ENCODE measurements at regions not wholly inside any gene's neighbourhood (a gene's known extent, or its start where the extent isn't known, plus 50 kb on each side); places are given as distances from the start of the nearest gene placed in this dataset.

DNA sequence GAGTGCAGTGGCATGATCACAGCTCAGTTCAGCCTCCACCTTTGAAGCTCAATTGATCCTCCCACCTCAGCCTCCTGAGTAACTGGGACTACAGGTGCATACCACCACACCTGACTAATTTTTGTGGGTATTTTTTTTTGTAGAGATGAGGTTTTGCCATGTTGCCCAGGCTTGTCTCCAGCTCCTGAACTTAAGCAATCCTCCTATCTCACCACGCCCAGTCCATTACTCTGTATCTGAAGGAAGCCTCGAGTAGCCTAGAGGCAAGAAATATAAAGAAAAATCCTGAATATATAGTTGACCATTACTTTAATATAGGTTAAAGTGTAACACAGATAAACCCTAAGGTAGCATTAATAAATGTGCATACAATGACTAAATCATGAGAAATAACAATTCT lies 686.8 kb upstream of the PIK3C3 start:
- ATAC-seq (no peak), DNase-seq (ENCODE audit: low spot score) (no peak)

DNA sequence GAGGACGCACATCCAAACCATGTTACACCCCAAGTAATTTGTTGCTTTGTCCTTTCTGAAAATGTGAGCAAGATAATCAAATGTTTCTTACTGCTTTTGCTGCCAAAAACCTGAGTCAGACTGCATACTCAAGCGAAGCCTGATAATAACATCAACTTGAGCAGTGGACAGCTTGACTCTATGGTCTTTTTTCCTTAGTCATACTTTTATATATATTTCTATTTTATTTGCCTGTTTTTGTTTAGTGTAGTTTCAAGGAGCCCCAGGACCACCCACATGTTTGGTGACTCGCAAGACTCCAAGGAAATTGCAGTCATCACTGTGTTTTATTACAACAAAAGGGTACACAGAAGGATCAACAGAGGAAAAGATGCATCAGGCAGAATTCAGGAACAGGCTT lies 688.4 kb upstream of the PIK3C3 start:
- ATAC-seq, result no peak
- DNase-seq (ENCODE audit: low spot score), result no peak

DNA sequence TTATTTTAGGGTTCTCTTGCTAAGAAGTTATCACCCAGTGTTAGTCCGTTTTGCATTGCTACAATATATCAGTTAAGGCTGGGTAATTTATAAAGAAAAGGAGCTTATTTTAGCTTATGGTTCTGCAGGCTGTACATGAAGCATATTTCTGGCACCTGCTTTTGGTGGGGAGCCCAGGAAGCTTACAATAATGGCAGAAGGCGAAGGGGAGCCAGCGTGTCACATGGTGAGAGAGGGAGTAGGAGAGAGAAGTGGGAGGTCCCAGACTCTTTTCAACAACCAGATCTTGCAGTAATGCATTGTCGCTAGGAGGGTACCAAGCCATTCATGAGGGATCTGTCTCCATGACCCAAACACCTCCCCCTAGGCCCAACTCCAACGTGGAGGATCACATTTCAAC lies 688.8 kb upstream of the PIK3C3 start:
- ATAC-seq (no peak), DNase-seq (ENCODE audit: low spot score) (no peak)

DNA sequence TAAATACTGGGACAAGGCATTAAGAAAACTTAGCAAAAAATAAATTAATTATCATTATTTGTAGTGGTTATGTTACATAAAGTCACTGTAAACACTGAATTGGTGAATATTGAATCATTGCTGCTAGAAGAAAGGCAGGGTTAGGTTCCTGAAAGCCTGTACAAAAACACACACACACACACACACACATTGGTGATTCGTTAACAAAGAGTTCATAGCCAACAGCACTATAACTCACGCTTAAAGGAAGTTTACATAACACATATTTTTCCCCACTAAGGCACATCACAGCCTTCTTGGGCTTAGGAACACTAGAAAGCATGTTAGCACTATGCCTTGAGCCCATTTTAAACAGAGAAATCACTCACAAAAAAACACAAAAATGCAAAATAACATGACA lies 690.0 kb upstream of the PIK3C3 start:
- DNase-seq (ENCODE audit: low spot score) (no peak), ATAC-seq (no peak)

DNA sequence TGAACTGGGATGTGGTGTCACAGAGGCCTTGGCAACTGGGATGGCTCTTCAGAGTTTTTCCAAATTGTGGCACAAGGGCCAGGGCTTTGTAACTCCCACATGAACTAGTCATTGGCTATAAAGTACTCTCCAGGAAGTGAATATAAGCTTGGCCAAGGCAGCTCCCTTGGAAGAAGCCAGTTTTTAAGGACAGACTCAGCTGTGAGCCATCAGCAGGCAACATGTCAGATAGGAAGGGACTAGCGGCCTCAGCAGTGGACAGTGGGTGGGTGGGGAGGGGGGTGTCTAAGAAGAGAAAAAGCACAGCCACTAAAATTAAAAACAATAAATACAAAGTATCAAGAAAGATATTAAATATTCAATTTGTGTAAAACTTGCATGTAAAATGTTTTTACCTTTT lies 691.1 kb upstream of the PIK3C3 start:
- ATAC-seq (no peak), DNase-seq (ENCODE audit: low spot score) (no peak)

DNA sequence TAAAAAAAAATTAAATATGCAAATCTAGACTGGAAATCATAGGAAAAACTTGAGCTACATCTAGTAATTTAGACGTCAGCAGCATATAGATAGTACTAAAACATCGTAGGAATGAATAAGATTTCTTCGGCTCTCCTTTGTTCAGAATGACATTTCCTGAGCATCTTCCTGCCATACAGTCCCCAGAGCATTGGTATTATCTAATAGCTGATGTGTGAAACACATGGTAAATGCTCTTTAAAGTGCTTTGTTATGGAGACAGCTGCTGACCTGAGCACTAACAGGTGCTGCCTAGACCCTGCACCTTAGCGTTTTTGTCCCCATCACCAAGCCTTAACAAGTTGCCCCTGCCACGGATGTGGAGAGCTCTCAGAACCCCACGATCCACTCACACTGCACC lies 692.3 kb upstream of the PIK3C3 start:
- ATAC-seq (no peak), DNase-seq (ENCODE audit: low spot score) (no peak)

DNA sequence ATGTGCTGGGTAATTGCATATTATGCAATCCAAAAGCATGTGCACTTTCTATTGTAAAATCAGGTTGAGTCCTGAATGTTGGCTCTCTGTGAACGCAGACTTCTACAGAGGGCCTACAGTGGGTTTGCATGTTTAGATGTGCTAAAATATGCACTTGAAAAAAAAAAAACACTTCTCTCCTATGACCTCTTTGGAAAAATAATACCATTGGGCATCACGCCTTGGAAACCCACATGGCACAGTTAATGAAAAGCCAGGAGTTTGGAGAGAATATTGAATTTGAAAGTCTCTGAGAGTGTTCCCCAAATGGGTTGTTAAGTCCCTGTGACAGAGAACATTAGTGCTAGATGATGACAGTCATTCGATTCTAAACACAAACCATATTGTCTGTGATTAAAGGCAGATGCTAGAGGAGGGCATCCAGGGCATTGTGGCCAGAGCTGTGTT lies 710.4 kb upstream of the PIK3C3 start:
- ATAC-seq, result no peak
- DNase-seq (ENCODE audit: low spot score), result no peak

DNA sequence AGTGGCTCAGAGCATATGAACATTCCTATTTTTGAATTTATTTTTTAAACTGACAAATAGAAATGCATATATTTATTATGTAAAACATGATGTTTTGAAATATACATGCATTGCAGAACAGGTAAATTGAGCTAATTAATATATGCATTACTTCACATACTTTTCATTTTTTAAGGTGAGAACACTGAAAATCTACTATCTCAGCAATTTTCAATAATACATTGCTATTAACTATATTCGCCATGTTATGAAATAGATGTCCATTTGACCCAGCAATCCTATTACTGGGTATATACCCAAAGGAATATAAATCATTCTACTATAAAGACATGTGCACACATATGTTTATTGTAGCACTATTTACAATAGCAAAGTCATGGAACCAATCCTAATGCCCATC lies 717.7 kb upstream of the PIK3C3 start:
- ATAC-seq (no peak), DNase-seq (ENCODE audit: low spot score) (no peak)

DNA sequence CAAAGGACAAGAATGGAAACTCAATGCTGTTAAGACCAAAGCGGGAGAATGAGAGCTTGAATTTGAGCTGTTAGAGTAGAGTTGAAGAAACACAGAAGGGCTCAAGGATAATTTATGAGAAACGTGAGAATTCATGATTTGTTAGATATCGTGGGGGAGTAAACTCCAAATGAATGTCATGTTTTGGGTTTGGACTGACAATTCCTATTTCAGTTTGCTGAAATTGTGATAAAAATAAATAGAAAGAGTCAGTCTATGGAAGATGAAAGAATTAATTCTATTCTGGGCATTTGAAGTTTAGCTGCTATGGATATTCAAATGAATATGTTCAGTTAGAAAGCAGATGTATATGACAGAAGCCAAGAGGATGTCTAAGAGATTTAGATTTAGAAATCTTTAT lies 723.4 kb upstream of the PIK3C3 start:
- ATAC-seq (no peak), DNase-seq (ENCODE audit: low spot score) (no peak)

DNA sequence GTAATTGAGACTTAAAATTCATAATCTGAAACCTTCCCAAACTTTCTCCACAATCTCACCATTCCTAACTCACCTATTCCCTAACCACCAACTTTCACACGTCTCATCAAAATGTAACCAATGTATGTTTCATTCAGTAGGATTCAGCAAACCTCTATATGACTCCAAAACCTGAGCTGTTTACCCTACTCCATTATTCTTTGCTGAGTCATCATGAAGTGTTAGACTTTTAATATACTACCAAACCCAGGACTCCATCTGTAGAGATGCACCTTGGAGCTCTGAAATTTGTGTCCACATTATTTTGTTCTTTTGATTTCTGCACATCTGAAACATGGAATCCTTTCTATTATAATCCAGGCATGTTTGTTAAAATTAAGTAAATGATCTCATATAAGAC lies 727.0 kb upstream of the PIK3C3 start:
- no peak for ATAC-seq

DNA sequence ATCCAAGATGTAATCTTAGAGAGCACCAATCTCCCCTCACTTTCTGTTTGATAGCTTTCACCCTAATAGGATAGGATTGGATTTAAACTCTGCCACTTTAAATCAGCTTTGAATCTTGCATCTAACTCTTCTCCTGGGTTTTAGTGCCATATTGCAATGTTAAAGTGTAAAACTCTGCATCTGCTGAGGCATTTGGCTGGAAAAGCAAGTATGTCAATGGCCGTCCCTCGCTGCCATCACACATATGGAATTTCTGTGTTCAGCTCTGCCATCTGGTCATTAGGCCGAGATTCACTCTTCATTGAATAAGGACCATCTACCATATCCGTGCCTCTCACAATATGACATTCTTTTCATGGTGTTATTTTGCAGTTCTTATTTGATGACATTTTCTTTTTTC lies 728.1 kb upstream of the PIK3C3 start:
- DNase-seq (ENCODE audit: low spot score), result no peak
- no peak for ATAC-seq

More for the DNA sequence above, 727.0 kb upstream of the PIK3C3 start:
- DNase-seq (ENCODE audit: low spot score), result no peak

DNA sequence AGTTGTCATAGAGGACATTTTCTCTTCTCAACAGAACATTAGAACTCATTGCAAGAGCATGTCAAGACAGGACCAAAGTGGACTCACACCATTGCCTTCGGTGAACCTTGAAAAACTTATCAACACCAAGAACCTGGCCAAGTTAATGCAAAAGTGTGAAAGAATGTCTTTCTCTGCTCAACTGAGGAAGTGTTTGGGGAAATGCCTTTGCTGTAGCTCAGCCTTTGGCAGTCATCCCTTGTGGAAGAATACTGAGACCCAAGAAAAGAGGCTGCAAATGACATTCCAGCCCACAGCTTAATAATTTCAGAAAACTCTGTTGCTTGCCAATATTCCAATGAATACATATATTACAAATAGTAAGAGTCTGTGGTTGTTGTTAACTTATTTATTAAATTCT lies 728.8 kb upstream of the PIK3C3 start:
- ATAC-seq (no peak), DNase-seq (ENCODE audit: low spot score) (no peak)

DNA sequence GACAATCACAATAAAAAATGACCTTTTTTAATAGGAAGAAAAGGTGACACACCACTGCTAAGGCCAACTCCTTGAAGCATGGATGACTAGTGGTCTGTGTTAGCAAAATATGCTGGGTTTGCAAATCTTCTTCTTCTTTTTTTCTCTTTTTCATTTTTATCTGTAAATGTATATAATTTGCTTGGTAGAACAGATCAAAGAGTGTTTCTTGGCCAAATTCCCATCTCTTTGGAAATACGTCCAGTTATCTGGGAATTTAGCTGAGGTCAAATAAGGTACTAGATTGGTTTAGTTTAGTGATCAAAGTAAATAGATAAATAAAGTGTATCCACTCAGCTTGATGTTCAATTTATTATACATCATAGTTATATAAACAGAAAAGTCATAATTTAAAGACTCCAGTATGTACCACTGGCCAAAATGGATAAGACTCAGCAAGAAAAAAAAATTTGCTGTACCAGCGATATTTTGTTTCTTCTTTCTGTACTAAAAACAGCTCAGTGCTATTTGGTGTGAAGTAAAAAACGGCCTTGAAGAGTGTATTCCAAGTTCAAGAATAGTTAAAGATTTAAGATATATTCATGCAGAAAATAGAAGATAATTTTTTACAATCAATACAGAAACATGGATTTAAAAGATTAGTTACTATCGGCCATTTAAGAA lies 738.6 kb upstream of the PIK3C3 start:
- ATAC-seq (no peak), DNase-seq (ENCODE audit: low spot score) (no peak)

DNA sequence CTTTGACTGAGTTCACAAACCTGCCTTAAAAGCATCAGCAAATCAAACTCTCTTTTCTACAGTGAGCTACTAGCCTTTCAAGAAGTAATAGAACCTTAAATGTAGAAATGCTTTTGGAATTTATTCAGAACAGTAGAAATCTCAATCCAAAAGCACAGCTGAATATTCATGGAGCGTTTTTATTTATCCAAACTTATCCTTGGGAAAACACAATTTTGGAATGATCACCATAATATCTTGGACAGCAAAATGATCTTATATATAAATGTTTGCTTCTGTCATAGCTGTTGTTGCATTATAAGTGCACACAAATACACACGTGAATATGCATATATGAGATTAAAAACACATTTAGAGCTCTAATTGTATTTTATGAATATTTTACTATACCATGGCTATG lies 747.3 kb upstream of the PIK3C3 start:
- DNase-seq (ENCODE audit: low spot score), result no peak
- no peak for ATAC-seq

DNA sequence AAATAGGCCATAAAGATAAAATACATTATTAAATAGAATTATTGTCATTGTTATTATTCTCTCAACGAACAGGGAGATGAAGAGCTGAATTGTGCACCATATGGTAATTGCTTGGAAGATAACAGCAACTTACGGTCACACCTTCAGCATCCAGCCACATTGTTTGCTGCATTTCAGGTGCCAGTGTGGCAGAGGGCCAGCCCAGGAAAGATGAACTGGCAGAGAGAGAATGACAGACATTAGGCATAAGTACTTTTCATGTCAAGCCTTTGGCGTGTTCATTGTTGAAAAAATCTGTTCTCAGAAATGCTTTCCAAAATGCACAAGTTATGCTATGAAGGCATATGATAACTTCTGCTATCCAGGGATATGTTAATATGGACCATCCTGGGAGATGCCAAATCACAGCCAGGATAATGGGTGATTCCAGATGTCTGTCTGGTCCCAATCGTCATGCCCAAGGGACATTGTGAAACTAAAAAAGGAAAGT lies 748.6 kb upstream of the PIK3C3 start:
- ATAC-seq, result no peak

DNA sequence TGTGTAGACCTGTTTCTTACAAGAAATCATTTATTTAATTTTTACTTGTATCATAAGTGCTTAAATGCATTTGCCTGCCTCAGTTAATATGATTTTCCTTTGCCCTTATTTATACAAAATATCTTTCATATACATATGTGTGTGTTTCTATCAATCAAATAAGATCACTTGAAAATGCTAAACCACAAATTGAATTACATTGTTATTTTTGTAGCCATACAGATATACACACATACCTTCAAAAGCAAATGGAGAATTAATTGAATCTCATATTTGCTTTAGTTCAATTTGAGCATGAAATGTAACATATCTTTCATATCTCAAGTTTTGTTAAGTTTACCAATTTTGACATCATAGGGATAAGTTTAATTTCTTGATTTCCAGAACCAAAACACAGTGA lies 755.8 kb upstream of the PIK3C3 start:
- no peak for DNase-seq (ENCODE audit: low spot score)
- no peak for ATAC-seq

More for the DNA sequence above, 748.6 kb upstream of the PIK3C3 start:
- no peak for DNase-seq (ENCODE audit: low spot score)

DNA sequence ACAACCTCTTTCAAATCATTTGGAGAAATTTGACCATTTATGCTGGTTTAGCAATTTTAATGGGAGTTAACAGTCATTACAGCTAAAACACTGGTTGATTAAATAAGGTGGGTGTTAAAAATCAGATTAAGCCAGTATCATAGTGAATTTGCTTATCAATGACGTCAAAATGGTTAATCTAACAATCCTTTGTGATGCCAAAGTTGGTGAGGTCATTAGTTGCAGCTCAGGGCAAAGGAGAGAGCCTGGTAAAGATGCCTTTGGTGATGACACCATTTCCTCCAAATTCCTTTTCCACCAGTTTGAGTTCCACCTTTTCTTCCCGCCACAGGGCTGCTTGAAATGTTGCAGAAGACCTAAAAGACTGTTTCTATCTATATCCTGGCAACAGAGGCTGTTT lies 757.1 kb upstream of the PIK3C3 start:
- no peak for ATAC-seq
- DNase-seq (ENCODE audit: low spot score), result no peak

DNA sequence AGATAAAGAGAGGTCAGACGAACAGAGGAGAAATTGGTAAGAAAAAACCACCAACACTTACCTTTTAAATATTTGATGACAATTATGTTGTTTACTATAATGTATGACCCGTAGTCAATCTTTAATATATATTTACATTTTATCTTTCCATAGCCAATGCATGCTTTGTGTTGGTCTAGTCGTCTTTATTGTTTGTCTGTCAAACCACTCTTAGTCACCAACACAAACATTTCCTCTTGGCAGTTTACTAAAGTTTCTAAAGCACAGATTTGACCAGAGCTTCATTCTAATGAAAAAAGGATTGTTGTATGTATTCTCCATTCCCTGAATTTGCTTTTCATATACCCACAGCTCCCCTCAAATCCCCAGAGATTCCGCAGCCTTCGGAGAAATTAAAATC lies 784.7 kb upstream of the PIK3C3 start:
- DNase-seq (ENCODE audit: low spot score) (no peak), ATAC-seq (no peak)

DNA sequence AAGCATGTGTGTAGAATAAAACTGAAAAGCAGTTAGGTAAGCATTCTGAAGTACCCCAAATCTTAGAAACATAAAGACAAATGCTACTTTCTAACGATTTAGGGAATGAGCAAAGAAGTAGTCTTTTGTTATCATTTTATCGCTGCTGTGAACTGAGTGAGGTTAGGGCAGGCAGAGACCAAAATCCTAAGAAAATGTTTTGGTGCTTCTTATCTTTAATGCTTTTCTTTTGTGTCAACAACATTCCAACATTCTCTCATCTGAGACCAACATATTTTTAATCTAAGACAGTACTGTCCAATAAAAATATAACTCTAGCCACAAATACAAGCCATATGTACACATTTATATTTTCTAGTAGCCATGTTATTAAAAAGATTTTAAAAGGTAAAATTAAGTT lies 789.4 kb upstream of the PIK3C3 start:
- DNase-seq (ENCODE audit: low spot score) (no peak), ATAC-seq (no peak)

DNA sequence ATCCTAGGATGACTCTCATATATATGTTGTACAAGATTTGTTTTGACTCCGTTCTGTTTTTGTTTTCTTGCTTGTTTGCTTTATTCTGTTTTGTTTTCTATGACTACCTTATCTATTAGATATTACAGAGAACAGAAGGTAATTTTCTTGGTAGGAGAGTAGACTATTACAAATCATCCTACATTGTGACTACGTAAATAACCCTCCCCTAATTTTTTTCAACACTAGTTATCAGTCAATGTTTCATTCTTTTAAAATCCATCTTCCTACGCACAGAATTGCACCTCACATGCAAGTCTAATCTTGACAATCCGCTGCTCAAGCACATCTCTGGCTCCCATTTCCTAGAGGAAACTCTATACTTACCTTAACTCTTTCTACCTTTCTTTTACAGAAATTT lies 792.3 kb upstream of the PIK3C3 start:
- ATAC-seq (no peak), DNase-seq (ENCODE audit: low spot score) (no peak)

DNA sequence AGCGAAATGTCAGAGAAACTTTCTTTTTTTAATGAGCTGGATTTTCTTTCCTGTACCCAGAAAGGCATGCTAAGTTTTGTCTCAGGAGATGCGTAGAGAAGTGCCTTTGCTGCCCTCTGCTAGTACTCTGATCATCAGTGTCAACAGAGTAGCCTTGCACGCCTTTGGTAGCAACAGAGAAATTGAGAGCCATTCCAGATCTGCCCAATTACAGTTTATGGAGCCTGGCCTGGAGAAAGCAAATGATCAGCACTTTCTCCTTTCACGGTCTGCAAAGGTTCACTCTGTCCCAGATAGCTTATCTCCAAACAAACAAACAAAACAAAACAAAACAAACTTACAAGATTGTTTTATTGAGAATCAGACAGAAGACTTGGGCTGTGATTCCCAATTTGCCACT lies 792.8 kb upstream of the PIK3C3 start:
- DNase-seq (ENCODE audit: low spot score) (no peak), ATAC-seq (no peak)

DNA sequence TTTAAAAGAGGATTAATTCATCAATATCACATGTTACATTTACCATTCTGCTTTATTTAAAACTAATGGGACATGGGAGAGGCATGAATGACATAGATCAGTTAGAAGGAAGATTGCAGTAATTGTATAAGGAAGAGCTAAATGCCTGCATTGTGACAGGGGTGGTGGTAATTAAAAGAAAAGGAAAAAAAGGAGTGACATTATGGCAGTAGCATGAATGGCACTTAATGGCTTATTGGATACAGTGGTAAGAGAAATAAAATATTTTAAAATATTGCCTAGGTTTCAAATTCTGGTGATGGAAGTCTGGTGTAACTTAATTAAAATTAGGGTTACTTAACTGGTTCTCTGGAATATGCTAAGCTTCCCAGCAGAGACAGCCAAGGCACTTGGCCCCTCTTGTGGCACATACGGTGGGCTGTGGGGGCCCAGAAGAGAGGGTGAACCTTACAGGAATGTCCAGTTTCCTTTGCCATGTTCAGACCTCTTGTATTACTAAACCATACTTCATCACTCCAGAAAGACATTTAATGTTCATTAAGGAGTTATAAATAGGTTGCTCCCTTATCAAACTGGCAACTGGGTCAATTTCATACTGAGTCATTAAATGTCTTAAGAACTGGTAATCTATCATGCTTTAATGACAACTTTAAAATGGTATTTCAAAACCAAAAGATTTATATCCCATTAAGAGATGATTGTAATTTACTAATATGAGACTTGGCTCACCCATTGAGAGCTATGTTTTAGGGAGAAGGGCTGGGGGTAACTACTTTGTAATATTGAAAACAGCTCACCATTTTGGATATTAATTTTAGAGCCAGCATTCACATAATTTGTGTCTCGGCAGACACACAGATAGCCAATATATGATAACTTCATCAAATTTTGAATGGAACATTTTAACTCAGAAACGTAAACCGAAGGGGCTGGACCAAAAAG lies 798.9 kb upstream of the PIK3C3 start:
- no peak for ATAC-seq

More for the DNA sequence above, 798.9 kb upstream of the PIK3C3 start:
- DNase-seq (ENCODE audit: low spot score), result no peak
